GM13977 (cell line): ENCODE measurements at regions not wholly inside any gene's neighbourhood (a gene's known extent, or its start where the extent isn't known, plus 50 kb on each side); places are given as distances from the start of the nearest gene placed in this dataset.

Experiments used
- DNase-seq: peaks from one replicate; pipeline ENCODE4 v3.0.0; 2012; ENCODE audit warnings: low spot score
- in situ Hi-C: fragments of 300-500 bp; cut with MboI; formaldehyde crosslinking; loops from one replicate; pipeline ENCODE4 v1.12.0; 2022; ENCODE audit warnings: low sequenced_read_pairs, low pct_unique_long_range_greater_than_20kb, mixed read lengths, inconsistent platforms; ENCODE audit not compliant: unreplicated experiment
- TF ChIP-seq, protein P1 (sequence below): IDR thresholded peaks from 2 replicates; pipeline ENCODE4 v1.5.1; 2012; ENCODE audit warnings: mild to moderate bottlenecking, control low read depth; ENCODE audit not compliant: insufficient read depth; ENCODE audit errors: extremely low read depth, missing control alignments

DNA sequence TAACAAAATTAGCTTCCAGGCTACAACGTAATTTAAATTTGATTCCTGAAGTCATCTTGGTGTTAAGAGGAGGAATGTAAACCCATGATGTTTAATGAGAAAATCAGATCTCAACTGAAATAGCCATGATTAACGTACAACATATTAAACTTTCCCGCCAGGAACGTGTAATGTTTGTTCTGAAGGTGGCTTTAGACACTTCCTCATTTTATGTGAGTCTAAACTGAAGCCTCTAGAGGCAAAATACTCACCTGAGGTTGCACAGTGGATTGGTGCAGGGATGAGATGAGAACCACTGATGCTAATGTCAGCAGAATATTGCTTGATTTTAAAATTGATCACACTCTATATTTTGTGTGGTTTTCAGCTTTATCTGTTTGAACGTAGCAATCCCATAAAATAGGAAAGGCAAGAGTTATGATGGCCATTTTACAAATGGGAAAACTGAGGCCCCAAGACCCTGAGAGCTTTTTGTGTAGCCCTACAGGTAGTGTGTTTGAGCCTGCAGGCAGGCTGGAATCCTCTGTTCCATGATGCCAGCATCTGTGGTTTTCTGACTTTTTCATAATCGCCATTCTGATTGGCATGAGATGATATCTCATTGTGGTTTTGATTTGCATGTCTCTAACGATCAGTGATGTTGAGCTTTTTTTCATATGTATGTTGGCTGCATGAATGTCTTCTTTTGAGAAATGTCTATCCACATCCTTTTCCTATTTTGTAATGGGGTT is 243.7 kb upstream of the BMPER start:
- in situ Hi-C loops: no loop called here
- TF ChIP-seq, protein P1, sequence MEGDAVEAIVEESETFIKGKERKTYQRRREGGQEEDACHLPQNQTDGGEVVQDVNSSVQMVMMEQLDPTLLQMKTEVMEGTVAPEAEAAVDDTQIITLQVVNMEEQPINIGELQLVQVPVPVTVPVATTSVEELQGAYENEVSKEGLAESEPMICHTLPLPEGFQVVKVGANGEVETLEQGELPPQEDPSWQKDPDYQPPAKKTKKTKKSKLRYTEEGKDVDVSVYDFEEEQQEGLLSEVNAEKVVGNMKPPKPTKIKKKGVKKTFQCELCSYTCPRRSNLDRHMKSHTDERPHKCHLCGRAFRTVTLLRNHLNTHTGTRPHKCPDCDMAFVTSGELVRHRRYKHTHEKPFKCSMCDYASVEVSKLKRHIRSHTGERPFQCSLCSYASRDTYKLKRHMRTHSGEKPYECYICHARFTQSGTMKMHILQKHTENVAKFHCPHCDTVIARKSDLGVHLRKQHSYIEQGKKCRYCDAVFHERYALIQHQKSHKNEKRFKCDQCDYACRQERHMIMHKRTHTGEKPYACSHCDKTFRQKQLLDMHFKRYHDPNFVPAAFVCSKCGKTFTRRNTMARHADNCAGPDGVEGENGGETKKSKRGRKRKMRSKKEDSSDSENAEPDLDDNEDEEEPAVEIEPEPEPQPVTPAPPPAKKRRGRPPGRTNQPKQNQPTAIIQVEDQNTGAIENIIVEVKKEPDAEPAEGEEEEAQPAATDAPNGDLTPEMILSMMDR: no peak
- DNase-seq: no peak

DNA sequence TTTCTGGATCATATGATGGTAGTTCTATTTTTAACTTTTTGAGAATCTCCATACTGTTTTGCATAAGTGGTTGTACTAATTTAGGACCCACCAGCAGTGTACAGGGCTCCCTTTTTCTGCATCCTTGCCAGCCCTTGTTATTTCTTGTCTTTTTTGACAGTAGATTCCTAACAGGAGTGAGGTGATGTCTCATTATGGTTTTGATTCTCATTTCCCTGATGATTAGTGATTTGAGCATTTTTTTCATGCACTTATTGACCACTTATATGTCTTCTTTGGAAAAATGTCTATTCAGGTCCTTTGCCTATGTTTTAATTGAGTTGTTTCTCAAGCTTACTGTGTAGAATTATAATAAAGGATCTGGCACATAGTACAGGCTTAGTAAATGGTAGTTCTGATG is 238.8 kb upstream of the BMPER start:
- in situ Hi-C loops: no loop called here
- TF ChIP-seq, protein P1: no peak
- DNase-seq: no peak

DNA sequence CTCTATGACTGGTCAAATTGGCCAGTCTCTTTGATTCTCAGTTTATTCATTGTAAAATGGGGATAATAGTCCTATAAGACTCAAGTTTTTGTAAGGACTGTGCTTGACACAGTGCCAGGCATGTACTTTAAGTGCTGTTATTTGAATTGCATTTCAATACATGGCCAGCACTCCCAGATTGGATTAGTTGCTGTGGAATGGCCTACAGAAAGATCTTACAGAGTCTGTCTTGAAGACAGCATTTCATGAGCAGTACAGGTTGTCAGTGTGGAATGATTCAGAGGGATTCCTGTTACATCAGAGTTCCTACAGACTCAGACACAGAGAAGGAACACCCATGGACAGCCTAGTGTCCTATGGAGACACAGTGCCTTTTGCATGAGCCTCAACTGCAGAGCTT is 238.1 kb upstream of the BMPER start:
- in situ Hi-C loops: no loop called here
- TF ChIP-seq, protein P1: no peak
- DNase-seq: no peak

DNA sequence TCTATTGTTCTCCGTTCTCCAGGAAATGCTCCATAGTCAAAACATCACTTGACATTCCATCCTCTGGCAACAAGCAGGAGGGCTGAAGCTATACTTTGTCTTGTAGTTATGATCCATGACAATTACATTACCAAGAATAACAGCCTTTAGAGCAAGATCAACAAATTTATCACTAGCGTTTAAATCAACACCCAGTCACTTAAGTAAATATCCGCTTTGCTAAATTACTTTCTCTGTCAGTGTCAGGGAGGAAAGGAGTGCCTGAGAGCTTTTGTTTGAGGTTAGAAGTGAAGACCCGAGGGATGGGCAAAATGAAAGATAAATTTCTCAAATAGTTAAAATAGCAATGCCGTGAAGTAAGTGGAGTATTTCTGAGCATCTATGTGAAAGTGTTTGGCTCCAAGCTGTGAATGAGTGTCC is 236.1 kb upstream of the BMPER start:
- TF ChIP-seq, protein P1: no peak
- no peak for DNase-seq
- in situ Hi-C loops: no loop called here

DNA sequence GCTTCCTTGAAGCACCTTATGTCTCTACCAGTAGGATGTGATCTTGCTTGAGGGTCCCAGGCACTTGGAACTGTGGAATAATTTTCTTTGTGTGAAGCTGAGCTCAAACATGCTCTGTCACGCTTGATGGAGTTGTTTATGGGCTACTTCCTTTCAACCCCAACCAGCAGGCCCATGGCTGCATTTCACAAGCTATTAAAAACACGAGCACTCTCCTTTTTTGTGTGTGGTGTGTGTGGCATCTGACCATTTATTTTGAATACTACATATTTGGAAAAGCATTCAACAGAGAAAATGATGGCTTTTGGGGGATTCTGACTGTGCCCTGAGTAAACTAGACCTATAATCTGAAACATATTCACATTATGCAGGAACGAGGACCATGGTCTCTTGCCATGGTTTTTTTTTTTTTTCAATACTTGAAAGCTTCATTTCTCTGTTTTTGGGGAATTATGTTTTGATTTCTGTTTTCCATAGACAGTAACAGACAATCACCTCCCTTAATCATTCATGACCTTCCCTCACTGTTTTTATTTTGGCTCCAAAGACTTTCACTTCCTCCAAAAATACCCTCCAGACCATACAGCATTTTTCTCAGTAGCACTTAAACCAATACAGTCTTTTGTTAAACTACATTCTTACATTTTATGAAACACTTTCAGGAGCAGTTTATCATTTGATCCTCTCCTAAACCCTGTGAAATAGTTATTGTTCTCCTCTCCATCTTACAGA is 233.6 kb upstream of the BMPER start:
- in situ Hi-C loops: no loop called here
- TF ChIP-seq, protein P1: no peak
- no peak for DNase-seq

DNA sequence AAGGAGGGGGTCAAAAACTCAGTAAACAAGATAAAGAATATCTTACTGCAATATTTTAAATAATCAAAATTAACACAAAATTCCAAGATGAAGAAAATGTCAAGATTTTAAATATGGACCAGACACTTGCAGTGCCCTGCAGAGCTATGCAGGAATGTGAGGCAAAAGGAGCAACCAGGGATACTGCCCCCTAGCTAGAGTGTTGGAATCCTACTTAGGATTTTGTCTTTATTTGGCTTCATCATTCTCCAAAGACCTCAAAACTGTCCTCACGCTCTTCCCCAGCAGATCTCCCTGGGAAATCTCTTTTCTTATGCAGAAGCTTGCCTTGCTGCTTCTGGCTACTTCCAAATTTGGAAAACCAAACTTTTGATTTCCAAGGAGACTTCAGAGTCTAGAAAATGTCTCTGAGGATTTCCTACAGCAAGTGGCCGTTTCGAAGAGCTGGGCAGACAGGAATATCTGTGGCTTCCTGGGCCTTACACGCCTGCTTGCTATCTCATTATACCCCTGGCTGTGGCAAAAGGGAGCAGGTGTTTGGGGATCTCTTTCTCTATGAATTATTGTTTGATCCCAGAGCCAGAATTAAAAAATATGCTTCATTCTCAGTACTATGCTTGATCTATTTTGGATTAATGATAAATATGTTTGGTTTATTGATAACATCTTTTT is 232.2 kb upstream of the BMPER start:
- in situ Hi-C loops: no loop called here
- TF ChIP-seq, protein P1: no peak
- no peak for DNase-seq
